Peyer's patch (tissue), 4 donors: ENCODE measurements at regions not wholly inside any gene's neighbourhood (a gene's known extent, or its start where the extent isn't known, plus 50 kb on each side); places are given as distances from the start of the nearest gene placed in this dataset.

ENCODE experiments used
- CTCF ChIP-seq, 6 experiments: fragments of 450-650 bp in 4 of 6; fragments of 200-600 bp in 2 of 6; sonication (generic) in 1 of 6; IDR thresholded peaks; one replicate each; pipeline ENCODE4 v1.5.1; 2017 to 2019; ENCODE audit warnings: antibody characterized with exemption in 6 of 6, mild to moderate bottlenecking in 3 of 6, moderate library complexity in 1 of 6
- POLR2A ChIP-seq, 2 donors: fragments of 450-650 bp; IDR thresholded peaks; one replicate each; pipeline ENCODE4 v1.5.1; 2017; ENCODE audit warnings: antibody characterized with exemption in 2 of 2, mild to moderate bottlenecking in 2 of 2, moderate library complexity in 2 of 2

GRCh38 chr1:232873931-232874330, 68.7 kb downstream of the MAP10 start:
- no peak for TF ChIP-seq CTCF (IDR thresholded peaks at IDR 0.05)
- TF ChIP-seq POLR2A (IDR thresholded peaks at IDR 0.05) = no peak
